ENCODE measurements at regions not wholly inside any gene's neighbourhood (a gene's known extent, or its start where the extent isn't known, plus 50 kb on each side); places are given as distances from the start of the nearest gene placed in this dataset.

- no peak overlapping the region for H3K4me3 Mint-ChIP-seq (ENCODE audit: unreplicated experiment)
- DNase-seq (ENCODE audit: extremely low spot score, unreplicated experiment): no peak
- H3K4me1 Mint-ChIP-seq (ENCODE audit: unreplicated experiment): no peaks in the 10 kb centered on the region
- no peaks in the 10 kb centered on the region for H3K9me3 Mint-ChIP-seq (ENCODE audit: unreplicated experiment)
- no peaks in the 10 kb centered on the region for H3K27me3 Mint-ChIP-seq (ENCODE audit: unreplicated experiment)
- TF ChIP-seq CTCF (IDR thresholded peaks at IDR 0.05): no peak
- H3K36me3 Mint-ChIP-seq (ENCODE audit: unreplicated experiment): no peaks in the 10 kb centered on the region
- H3K27ac Mint-ChIP-seq (ENCODE audit: unreplicated experiment): no peak overlapping the region
Measured at GRCh38 chr11:116540645-116541304, 232.0 kb downstream of the BUD13 start.

GRCh38 chr11:116539836-116540418 is 232.9 kb downstream of the BUD13 start:
- H3K27ac Mint-ChIP-seq (ENCODE audit: unreplicated experiment): no peak overlapping the region
- H3K4me3 Mint-ChIP-seq (ENCODE audit: unreplicated experiment): no peak overlapping the region
- no peak for DNase-seq (ENCODE audit: extremely low spot score, unreplicated experiment)
- no peaks in the 10 kb centered on the region for H3K9me3 Mint-ChIP-seq (ENCODE audit: unreplicated experiment)
- H3K27me3 Mint-ChIP-seq (ENCODE audit: unreplicated experiment): no peaks in the 10 kb centered on the region
- H3K36me3 Mint-ChIP-seq (ENCODE audit: unreplicated experiment): no peaks in the 10 kb centered on the region
- no peak for TF ChIP-seq CTCF (IDR thresholded peaks at IDR 0.05)
- no peaks in the 10 kb centered on the region for H3K4me1 Mint-ChIP-seq (ENCODE audit: unreplicated experiment)

DNA sequence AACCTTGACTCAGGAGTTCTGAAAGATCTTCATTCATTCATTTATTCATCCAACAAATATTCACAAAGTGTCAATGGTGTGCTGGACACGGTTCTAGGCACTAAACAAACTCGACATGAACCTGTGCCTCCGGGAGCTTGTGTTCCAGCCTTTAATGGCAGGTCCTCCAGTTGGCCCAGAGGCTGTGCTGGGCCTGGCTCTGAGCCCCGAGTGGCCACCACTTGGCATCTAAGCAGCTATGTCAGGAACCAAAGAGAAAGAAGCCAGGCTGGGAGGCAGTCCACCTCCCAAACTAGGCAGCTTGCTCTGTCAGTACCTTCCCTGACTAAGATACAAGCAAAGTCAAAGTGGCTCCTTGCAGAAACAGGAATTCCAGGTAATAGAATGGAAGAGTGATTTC is 233.6 kb downstream of the BUD13 start:
- Mint-ChIP-seq H3K27me3 (ENCODE audit: unreplicated experiment) (no peaks in the 10 kb centered on the region), H3K36me3 (ENCODE audit: unreplicated experiment) (no peaks in the 10 kb centered on the region), H3K27ac (ENCODE audit: unreplicated experiment) (no peak overlapping the region), H3K4me1 (ENCODE audit: unreplicated experiment) (no peaks in the 10 kb centered on the region), H3K9me3 (ENCODE audit: unreplicated experiment) (no peaks in the 10 kb centered on the region), H3K4me3 (ENCODE audit: unreplicated experiment) (no peak overlapping the region)
- TF ChIP-seq CTCF (IDR thresholded peaks at IDR 0.05): no peak
- no peak for DNase-seq (ENCODE audit: extremely low spot score, unreplicated experiment)

DNA sequence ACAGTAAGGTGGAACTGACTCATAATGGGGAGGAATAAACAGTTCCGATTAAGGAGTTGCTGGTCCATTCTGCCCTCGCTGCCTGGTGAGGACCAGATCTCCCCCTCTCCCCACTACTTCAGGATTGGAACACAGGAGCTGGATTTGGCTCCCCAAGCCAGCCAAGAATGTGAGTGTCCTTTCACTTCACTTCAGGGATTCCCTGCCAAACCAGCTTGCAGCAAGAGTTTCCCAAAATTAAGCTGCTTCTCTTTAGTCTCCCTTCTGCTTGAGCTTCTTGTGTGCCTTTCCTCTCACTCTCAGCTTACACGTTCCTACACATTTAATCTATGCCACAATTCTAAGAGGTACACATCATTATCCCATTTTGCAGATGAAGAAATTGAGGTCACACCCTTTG is 234.1 kb downstream of the BUD13 start:
- DNase-seq (ENCODE audit: extremely low spot score, unreplicated experiment): no peak
- TF ChIP-seq CTCF (IDR thresholded peaks at IDR 0.05): no peak
- no peaks in the 10 kb centered on the region for H3K4me1 Mint-ChIP-seq (ENCODE audit: unreplicated experiment)
- H3K36me3 Mint-ChIP-seq (ENCODE audit: unreplicated experiment): no peaks in the 10 kb centered on the region
- H3K27ac Mint-ChIP-seq (ENCODE audit: unreplicated experiment): no peak overlapping the region
- no peaks in the 10 kb centered on the region for H3K27me3 Mint-ChIP-seq (ENCODE audit: unreplicated experiment)
- H3K9me3 Mint-ChIP-seq (ENCODE audit: unreplicated experiment): no peaks in the 10 kb centered on the region
- no peak overlapping the region for H3K4me3 Mint-ChIP-seq (ENCODE audit: unreplicated experiment)

DNA sequence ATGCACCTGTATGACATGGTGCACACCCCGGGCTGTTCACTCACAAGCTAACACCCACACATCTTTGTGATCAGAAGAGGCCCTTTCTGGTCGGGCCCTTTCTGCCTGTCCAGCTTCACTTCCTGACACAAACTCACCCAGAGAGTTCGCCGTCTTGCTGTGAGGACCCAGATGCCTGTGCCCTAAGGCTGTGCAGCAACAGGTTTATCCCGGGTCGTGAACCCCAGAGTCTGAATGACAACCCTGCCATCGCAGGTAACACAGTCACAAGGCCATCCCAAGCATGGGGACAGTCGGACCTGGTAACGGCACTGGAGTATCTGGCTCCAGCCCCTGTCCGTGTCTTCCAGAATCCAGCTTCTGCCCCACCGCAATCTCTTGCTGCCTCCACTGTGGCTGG is 235.1 kb downstream of the BUD13 start:
- TF ChIP-seq CTCF (IDR thresholded peaks at IDR 0.05): no peak
- Mint-ChIP-seq H3K4me1 (ENCODE audit: unreplicated experiment) (no peaks in the 10 kb centered on the region), H3K4me3 (ENCODE audit: unreplicated experiment) (no peak overlapping the region), H3K9me3 (ENCODE audit: unreplicated experiment) (no peaks in the 10 kb centered on the region), H3K27ac (ENCODE audit: unreplicated experiment) (no peak overlapping the region), H3K27me3 (ENCODE audit: unreplicated experiment) (no peaks in the 10 kb centered on the region), H3K36me3 (ENCODE audit: unreplicated experiment) (no peaks in the 10 kb centered on the region)
- DNase-seq (ENCODE audit: extremely low spot score, unreplicated experiment): no peak
